RWPE2 (cell line): ENCODE measurements at regions not wholly inside any gene's neighbourhood (a gene's known extent, or its start where the extent isn't known, plus 50 kb on each side); places are given as distances from the start of the nearest gene placed in this dataset.

ENCODE experiments used
- ATAC-seq: fragments of 200-7000 bp; cut with Tn5 transposase; 3 replicates; pipeline ENCODE4 v1.9.1; 2021; ENCODE audit warnings: low read depth
- DNase-seq: peaks from one replicate; pipeline ENCODE4 v3.0.0-alpha.2; 2020; ENCODE audit warnings: low spot score
- H3K27ac ChIP-seq: fragments of 450-650 bp; 2 replicates; pipeline ENCODE4 v1.5.1; 2017; ENCODE audit warnings: mild to moderate bottlenecking; ENCODE audit not compliant: poor library complexity, severe bottlenecking
- H3K27me3 ChIP-seq: fragments of 250-450 bp; sonication (Bioruptor Pico); 2 replicates; pipeline ENCODE4 v1.5.1; 2021; ENCODE audit warnings: mild to moderate bottlenecking, moderate library complexity; ENCODE audit not compliant: insufficient read depth, poor library complexity, severe bottlenecking
- H3K36me3 ChIP-seq: fragments of 250-450 bp; sonication (Bioruptor Pico); 2 replicates; pipeline ENCODE4 v1.5.1; 2020; ENCODE audit warnings: low read depth, mild to moderate bottlenecking, moderate library complexity
- H3K4me1 ChIP-seq: fragments of 250-450 bp; sonication (Bioruptor Pico); 2 replicates; pipeline ENCODE4 v1.5.1; 2021; ENCODE audit warnings: mild to moderate bottlenecking, moderate library complexity; ENCODE audit not compliant: insufficient read depth, poor library complexity, severe bottlenecking
- H3K4me3 ChIP-seq: fragments of 250-450 bp; sonication (Bioruptor Pico); 2 replicates; pipeline ENCODE4 v1.5.1; 2021; ENCODE audit warnings: mild to moderate bottlenecking, moderate library complexity; ENCODE audit not compliant: severe bottlenecking
- H3K9me3 ChIP-seq: fragments of 250-450 bp; sonication (Bioruptor Pico); 2 replicates; pipeline ENCODE4 v1.5.1; 2021; ENCODE audit warnings: mild to moderate bottlenecking, moderate library complexity; ENCODE audit not compliant: severe bottlenecking
- TF ChIP-seq, protein P1 (sequence below): fragments of 450-650 bp; IDR thresholded peaks from one replicate; pipeline ENCODE4 v1.5.1; 2017; ENCODE audit warnings: mild to moderate bottlenecking, moderate library complexity; ENCODE audit not compliant: poor library complexity, severe bottlenecking

DNA sequence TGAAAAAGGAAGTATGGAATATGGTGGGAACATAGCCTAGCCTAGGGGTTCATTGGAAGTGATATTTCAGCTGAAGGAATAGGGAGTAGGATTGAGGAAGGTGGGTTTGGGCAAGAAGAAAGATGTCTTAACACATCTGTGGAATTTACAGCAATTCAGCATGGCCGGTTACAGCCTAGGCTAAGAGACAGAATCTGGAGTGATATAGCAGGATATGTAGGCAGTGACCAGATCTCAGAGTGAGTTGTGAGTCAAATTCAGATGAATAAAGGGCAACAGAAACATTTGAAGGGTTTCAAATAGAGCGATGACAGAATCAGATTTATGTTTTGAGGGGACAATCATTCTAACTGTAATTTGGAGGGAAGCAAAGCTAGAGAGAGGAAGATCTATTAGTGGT is 199.0 kb upstream of the PRPS1L1 start:
- H3K36me3 ChIP-seq = no peaks in the 10 kb centered on the region
- H3K4me1 ChIP-seq = no peaks in the 10 kb centered on the region
- ATAC-seq (no peak), DNase-seq (no peak)
- H3K4me3 ChIP-seq = no peak overlapping the region
- no peak overlapping the region for H3K27ac ChIP-seq
- TF ChIP-seq, protein P1, sequence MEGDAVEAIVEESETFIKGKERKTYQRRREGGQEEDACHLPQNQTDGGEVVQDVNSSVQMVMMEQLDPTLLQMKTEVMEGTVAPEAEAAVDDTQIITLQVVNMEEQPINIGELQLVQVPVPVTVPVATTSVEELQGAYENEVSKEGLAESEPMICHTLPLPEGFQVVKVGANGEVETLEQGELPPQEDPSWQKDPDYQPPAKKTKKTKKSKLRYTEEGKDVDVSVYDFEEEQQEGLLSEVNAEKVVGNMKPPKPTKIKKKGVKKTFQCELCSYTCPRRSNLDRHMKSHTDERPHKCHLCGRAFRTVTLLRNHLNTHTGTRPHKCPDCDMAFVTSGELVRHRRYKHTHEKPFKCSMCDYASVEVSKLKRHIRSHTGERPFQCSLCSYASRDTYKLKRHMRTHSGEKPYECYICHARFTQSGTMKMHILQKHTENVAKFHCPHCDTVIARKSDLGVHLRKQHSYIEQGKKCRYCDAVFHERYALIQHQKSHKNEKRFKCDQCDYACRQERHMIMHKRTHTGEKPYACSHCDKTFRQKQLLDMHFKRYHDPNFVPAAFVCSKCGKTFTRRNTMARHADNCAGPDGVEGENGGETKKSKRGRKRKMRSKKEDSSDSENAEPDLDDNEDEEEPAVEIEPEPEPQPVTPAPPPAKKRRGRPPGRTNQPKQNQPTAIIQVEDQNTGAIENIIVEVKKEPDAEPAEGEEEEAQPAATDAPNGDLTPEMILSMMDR = no peak
- H3K9me3 ChIP-seq = no peaks in the 10 kb centered on the region
- no peaks in the 10 kb centered on the region for H3K27me3 ChIP-seq

DNA sequence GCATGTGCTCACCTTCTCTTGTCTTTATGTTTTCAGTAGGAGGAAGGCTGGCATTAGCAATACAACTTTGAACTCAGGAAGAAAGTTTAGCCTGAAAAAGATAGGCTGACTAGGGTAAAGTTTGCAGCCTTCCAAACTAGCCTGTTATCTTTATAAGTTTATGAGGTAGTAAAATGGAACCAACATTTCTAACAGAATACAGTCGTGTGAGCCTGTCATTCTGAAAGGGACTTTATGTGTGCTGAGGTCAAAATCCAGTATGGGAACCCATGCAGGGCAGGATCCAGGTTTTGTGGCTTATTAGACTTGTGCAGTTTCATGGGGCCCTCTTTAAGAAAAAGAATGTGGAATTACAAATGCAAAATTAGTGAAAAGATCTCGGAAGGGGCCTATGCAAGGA is 201.0 kb upstream of the PRPS1L1 start:
- Histone ChIP-seq H3K27me3 (no peaks in the 10 kb centered on the region), H3K4me1 (no peaks in the 10 kb centered on the region), H3K27ac (no peak overlapping the region), H3K36me3 (no peaks in the 10 kb centered on the region), H3K4me3 (no peak overlapping the region), H3K9me3 (no peaks in the 10 kb centered on the region)
- TF ChIP-seq, protein P1 = no peak
- DNase-seq (no peak), ATAC-seq (no peak)

DNA sequence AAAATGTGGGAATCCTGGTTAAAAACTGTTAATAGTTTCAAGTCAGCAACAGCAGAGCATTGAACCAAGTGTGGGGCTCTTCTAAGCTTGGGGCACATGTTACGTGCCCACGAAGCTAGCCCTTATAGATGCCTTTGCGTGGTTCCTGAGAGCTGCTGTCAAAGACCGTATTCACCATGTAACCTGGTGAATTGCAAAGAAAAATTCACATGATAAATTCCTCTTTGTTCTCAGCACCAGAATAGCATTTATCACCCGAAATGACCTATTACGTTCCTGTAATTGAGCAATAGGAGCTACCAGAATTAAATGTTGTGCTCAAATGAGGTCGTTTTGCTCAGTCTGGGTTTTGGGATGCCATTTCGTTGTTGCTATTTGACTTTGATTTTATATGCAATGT is 202.6 kb upstream of the PRPS1L1 start:
- no peaks in the 10 kb centered on the region for H3K36me3 ChIP-seq
- ATAC-seq (no peak), DNase-seq (no peak)
- no peaks in the 10 kb centered on the region for H3K27me3 ChIP-seq
- TF ChIP-seq, protein P1 = no peak
- no peaks in the 10 kb centered on the region for H3K4me1 ChIP-seq
- H3K27ac ChIP-seq = no peak overlapping the region
- no peak overlapping the region for H3K4me3 ChIP-seq
- no peaks in the 10 kb centered on the region for H3K9me3 ChIP-seq

DNA sequence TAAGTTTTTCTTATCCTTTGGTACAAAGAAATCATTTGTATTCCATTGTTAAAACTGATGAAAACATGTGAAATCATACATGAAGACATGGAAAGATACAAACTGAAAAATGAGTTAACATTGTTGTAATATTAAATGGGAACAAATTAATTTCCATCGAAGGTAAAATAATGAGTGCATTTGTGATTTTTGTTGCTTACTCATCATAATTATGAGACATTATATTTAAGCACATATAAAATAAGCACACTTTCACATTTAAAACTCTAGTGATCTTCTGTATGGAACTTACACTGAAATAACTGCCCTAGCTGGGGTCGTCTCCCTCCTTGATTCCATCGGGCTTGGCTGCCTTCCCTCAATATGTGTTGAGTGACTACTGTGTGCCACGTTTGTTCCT is 204.2 kb upstream of the PRPS1L1 start:
- no peak for DNase-seq
- no peaks in the 10 kb centered on the region for H3K4me1 ChIP-seq
- no peak for ATAC-seq

DNA sequence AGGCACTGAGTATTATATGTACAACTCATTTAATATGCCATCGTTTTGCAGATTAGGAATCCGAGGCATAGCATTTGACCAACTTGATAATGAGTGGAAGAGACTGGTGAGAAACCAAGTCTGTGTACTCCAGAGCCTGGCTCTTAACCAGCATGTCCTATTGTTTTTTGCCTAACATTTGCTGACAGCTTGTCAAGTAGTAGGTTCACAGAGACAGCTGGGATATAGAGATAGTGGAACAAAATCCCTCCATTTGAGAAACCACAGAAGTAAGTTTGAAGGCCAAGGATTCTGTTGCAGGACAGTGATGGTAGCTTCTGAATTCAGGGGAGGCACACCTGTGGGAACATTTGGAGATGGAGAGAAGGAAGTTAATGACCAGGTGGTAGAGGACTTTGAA is 206.9 kb upstream of the PRPS1L1 start:
- Histone ChIP-seq H3K27me3 (no peaks in the 10 kb centered on the region), H3K27ac (no peak overlapping the region), H3K4me3 (no peak overlapping the region), H3K4me1 (no peaks in the 10 kb centered on the region), H3K36me3 (no peaks in the 10 kb centered on the region), H3K9me3 (no peaks in the 10 kb centered on the region)
- DNase-seq (no peak), ATAC-seq (no peak)
- TF ChIP-seq, protein P1 = no peak

More for the DNA sequence above, 204.2 kb upstream of the PRPS1L1 start:
- Histone ChIP-seq H3K27me3 (no peaks in the 10 kb centered on the region), H3K4me3 (no peak overlapping the region), H3K36me3 (no peaks in the 10 kb centered on the region), H3K27ac (no peak overlapping the region), H3K9me3 (no peaks in the 10 kb centered on the region)
- TF ChIP-seq, protein P1 = no peak
